ENCODE measurements at regions not wholly inside any gene's neighbourhood (a gene's known extent, or its start where the extent isn't known, plus 50 kb on each side); places are given as distances from the start of the nearest gene placed in this dataset.

- no peak overlapping the region for H3K4me3 ChIP-seq (ENCODE audit: low read depth, low read length)
- no peak for DNase-seq (ENCODE audit: low read depth)
- TF ChIP-seq CTCF (IDR thresholded peaks at IDR 0.05; ENCODE audit: control insufficient read depth, extremely low read depth, insufficient read depth) = no peak
Observed at GRCh38 chr13:105537113-105537512, 998.3 kb downstream of the EFNB2 start.

GRCh38 chr13:105530468-105530867 is 1005.0 kb downstream of the EFNB2 start:
- H3K4me3 ChIP-seq (ENCODE audit: low read depth, low read length) = no peak overlapping the region
- TF ChIP-seq CTCF (IDR thresholded peaks at IDR 0.05; ENCODE audit: control insufficient read depth, extremely low read depth, insufficient read depth) = no peak
- no peak for DNase-seq (ENCODE audit: low read depth)

- no peak for TF ChIP-seq CTCF (IDR thresholded peaks at IDR 0.05; ENCODE audit: control insufficient read depth, extremely low read depth, insufficient read depth)
- H3K4me3 ChIP-seq (ENCODE audit: low read depth, low read length) = no peak overlapping the region
- DNase-seq (ENCODE audit: low read depth) = no peak
Observed at GRCh38 chr13:105527127-105527526, 1008.3 kb downstream of the EFNB2 start.

- no peak for TF ChIP-seq CTCF (IDR thresholded peaks at IDR 0.05; ENCODE audit: control insufficient read depth, extremely low read depth, insufficient read depth)
Observed at GRCh38 chr13:105519771-105520170, 1015.7 kb downstream of the EFNB2 start.

GRCh38 chr13:105518086-105518485 is 1017.4 kb downstream of the EFNB2 start:
- H3K4me3 ChIP-seq (ENCODE audit: low read depth, low read length) = no peak overlapping the region
- no peak for TF ChIP-seq CTCF (IDR thresholded peaks at IDR 0.05; ENCODE audit: control insufficient read depth, extremely low read depth, insufficient read depth)
- DNase-seq (ENCODE audit: low read depth) = no peak

More at GRCh38 chr13:105519771-105520170, 1015.7 kb downstream of the EFNB2 start:
- H3K4me3 ChIP-seq (ENCODE audit: low read depth, low read length) = no peak overlapping the region
- DNase-seq (ENCODE audit: low read depth) = no peak

GRCh38 chr13:105514401-105514800 is 1021.1 kb downstream of the EFNB2 start:
- DNase-seq (ENCODE audit: low read depth) = no peak
- TF ChIP-seq CTCF (IDR thresholded peaks at IDR 0.05; ENCODE audit: control insufficient read depth, extremely low read depth, insufficient read depth) = no peak
- H3K4me3 ChIP-seq (ENCODE audit: low read depth, low read length) = no peak overlapping the region

- TF ChIP-seq CTCF (IDR thresholded peaks at IDR 0.05; ENCODE audit: control insufficient read depth, extremely low read depth, insufficient read depth) = peak; percentile 37
- no peak overlapping the region for H3K4me3 ChIP-seq (ENCODE audit: low read depth, low read length)
- peak; percentile 57 for DNase-seq (ENCODE audit: low read depth)
Observed at GRCh38 chr13:105513448-105513847, 1022.0 kb downstream of the EFNB2 start.

All from LNCaP clone FGC (cell line).